GM12873 (cell line): ENCODE measurements at regions not wholly inside any gene's neighbourhood (a gene's known extent, or its start where the extent isn't known, plus 50 kb on each side); places are given as distances from the start of the nearest gene placed in this dataset.

Experiments
- CTCF ChIP-seq: IDR thresholded peaks from 2 replicates; pipeline ENCODE4 v1.5.1; 2012; ENCODE audit warnings: low read depth, mild to moderate bottlenecking, moderate library complexity, low read length, control low read depth; ENCODE audit not compliant: insufficient read depth; ENCODE audit errors: missing control alignments

- no peak for TF ChIP-seq CTCF
These were observed 85.4 kb upstream of the GTSF1L start for GRCh38 chr20:43812216-43812615.

GRCh38 chr20:43809206-43809819 lies 82.5 kb upstream of the GTSF1L start:
- TF ChIP-seq CTCF: no peak

GRCh38 chr20:43804781-43805180 lies 78.0 kb upstream of the GTSF1L start:
- no peak for TF ChIP-seq CTCF

- TF ChIP-seq CTCF: no peak
These were observed 76.5 kb upstream of the GTSF1L start for GRCh38 chr20:43803276-43803675.

GRCh38 chr20:43800186-43800585 lies 73.4 kb upstream of the GTSF1L start:
- TF ChIP-seq CTCF: no peak

GRCh38 chr20:43799741-43800140 lies 72.9 kb upstream of the GTSF1L start:
- no peak for TF ChIP-seq CTCF

- no peak for TF ChIP-seq CTCF
These were observed 72.4 kb upstream of the GTSF1L start for GRCh38 chr20:43799150-43799711.
